H9 (cell line): ENCODE measurements at regions not wholly inside any gene's neighbourhood (a gene's known extent, or its start where the extent isn't known, plus 50 kb on each side); places are given as distances from the start of the nearest gene placed in this dataset.

Source experiments
- DNase-seq: peaks from one replicate; pipeline ENCODE4 v3.0.0-alpha.2; 2017
- H2AFZ ChIP-seq: one replicate; pipeline ENCODE4 v1.6.1; 2013; ENCODE audit warnings: mild to moderate bottlenecking, low read length, control low read depth, moderate library complexity
- H2AK5ac ChIP-seq: 2 replicates; pipeline ENCODE4 v1.6.1; 2013; ENCODE audit warnings: low read length, control low read depth, mixed read lengths; ENCODE audit not compliant: insufficient read length
- H2BK120ac ChIP-seq: one replicate; pipeline ENCODE4 v1.6.1; 2013; ENCODE audit warnings: low read depth, mild to moderate bottlenecking, low read length, control low read depth, inconsistent platforms; ENCODE audit not compliant: poor library complexity, severe bottlenecking
- H2BK12ac ChIP-seq: 2 replicates; pipeline ENCODE4 v1.6.1; 2013; ENCODE audit warnings: low read length, control low read depth, mixed read lengths, low read depth; ENCODE audit not compliant: insufficient read length
- H2BK15ac ChIP-seq: 2 replicates; pipeline ENCODE4 v1.6.1; 2013; ENCODE audit warnings: low read depth, low read length, control low read depth
- H2BK20ac ChIP-seq: one replicate; pipeline ENCODE4 v1.6.1; 2013; ENCODE audit warnings: low read depth, mild to moderate bottlenecking, low read length, control low read depth, inconsistent platforms; ENCODE audit not compliant: poor library complexity, severe bottlenecking
- H2BK5ac ChIP-seq: 2 replicates; pipeline ENCODE4 v1.6.1; 2013; ENCODE audit warnings: low read length, control low read depth, mixed read lengths; ENCODE audit not compliant: insufficient read length
- H3K14ac ChIP-seq: 2 replicates; pipeline ENCODE4 v1.6.1; 2013; ENCODE audit warnings: low read length, control low read depth; ENCODE audit not compliant: insufficient read depth
- H3K18ac ChIP-seq: 2 replicates; pipeline ENCODE4 v1.6.1; 2013; ENCODE audit warnings: low read depth, mild to moderate bottlenecking, mixed read lengths, low read length, control low read depth; ENCODE audit not compliant: insufficient read length
- H3K23ac ChIP-seq: 2 replicates; pipeline ENCODE4 v1.6.1; 2013; ENCODE audit warnings: low read length, control low read depth, mixed read lengths, low read depth; ENCODE audit not compliant: insufficient read length
- H3K23me2 ChIP-seq: 2 replicates; pipeline ENCODE4 v1.6.1; 2013; ENCODE audit warnings: low read depth, mild to moderate bottlenecking, mixed read lengths, low read length, control low read depth; ENCODE audit not compliant: insufficient read length, poor library complexity, severe bottlenecking
- H3K27ac ChIP-seq: 2 replicates; pipeline ENCODE4 v1.5.1; 2013; ENCODE audit warnings: low read length, control low read depth, mixed read lengths, low read depth; ENCODE audit not compliant: insufficient read length
- H3K27me3 ChIP-seq: 2 replicates; pipeline ENCODE4 v1.6.1; 2013; ENCODE audit warnings: low read length, control low read depth, inconsistent platforms; ENCODE audit not compliant: insufficient read depth
- H3K4ac ChIP-seq: 2 replicates; pipeline ENCODE4 v1.6.1; 2013; ENCODE audit warnings: low read depth, mild to moderate bottlenecking, control low read depth, inconsistent platforms, low read length, moderate library complexity
- H3K4me1 ChIP-seq: 2 replicates; pipeline ENCODE4 v1.6.1; 2013; ENCODE audit warnings: low read length, control low read depth, inconsistent platforms; ENCODE audit not compliant: insufficient read depth
- H3K4me2 ChIP-seq: 2 replicates; pipeline ENCODE4 v1.6.1; 2013; ENCODE audit warnings: low read length, control low read depth, mixed read lengths; ENCODE audit not compliant: insufficient read length, insufficient read depth
- H3K56ac ChIP-seq: 2 replicates; pipeline ENCODE4 v1.6.1; 2013; ENCODE audit warnings: low read depth, mild to moderate bottlenecking, mixed read lengths, low read length, control low read depth; ENCODE audit not compliant: insufficient read length
- H3K79me1 ChIP-seq: 2 replicates; pipeline ENCODE4 v1.6.1; 2013; ENCODE audit warnings: low read depth, mild to moderate bottlenecking, moderate library complexity, low read length, control low read depth, inconsistent platforms; ENCODE audit not compliant: insufficient read depth, poor library complexity, severe bottlenecking
- H3K79me2 ChIP-seq: 2 replicates; pipeline ENCODE4 v1.6.1; 2013; ENCODE audit warnings: low read length, control low read depth, inconsistent platforms; ENCODE audit not compliant: insufficient read depth
- H3K9ac ChIP-seq: 2 replicates; pipeline ENCODE4 v1.6.1; 2013; ENCODE audit warnings: low read length, control low read depth, mixed read lengths; ENCODE audit not compliant: insufficient read length; ENCODE audit errors: extremely low read depth
- H3K9me3 ChIP-seq: one replicate; pipeline ENCODE4 v1.6.1; 2013; ENCODE audit warnings: low read depth, low read length, inconsistent platforms; ENCODE audit not compliant: control insufficient read depth
- H3T11ph ChIP-seq: one replicate; pipeline ENCODE4 v1.6.1; 2013; ENCODE audit warnings: mild to moderate bottlenecking, low read length, control low read depth, inconsistent platforms
- H4K20me1 ChIP-seq: one replicate; pipeline ENCODE4 v1.6.1; 2013; ENCODE audit not compliant: control insufficient read depth, insufficient read length, insufficient read depth
- H4K5ac ChIP-seq: 2 replicates; pipeline ENCODE4 v1.6.1; 2013; ENCODE audit warnings: low read depth, mild to moderate bottlenecking, mixed read lengths, low read length, control low read depth; ENCODE audit not compliant: insufficient read length
- H4K8ac ChIP-seq: replicated peaks from 2 replicates; pipeline ENCODE4 v1.6.1; 2013; ENCODE audit warnings: low read length, control low read depth, mixed read lengths, low read depth; ENCODE audit not compliant: insufficient read length
- H4K91ac ChIP-seq: 2 replicates; pipeline ENCODE4 v1.6.1; 2013; ENCODE audit warnings: low read depth, mild to moderate bottlenecking, moderate library complexity, mixed read lengths, low read length, control low read depth; ENCODE audit not compliant: insufficient read length
- H3K27ac Mint-ChIP-seq, 3 experiments: 2 replicates in 2 of 3; 3 replicates in 1 of 3; pipeline ENCODE4 v1.8.0; 2020 to 2021; ENCODE audit warnings: mixed read lengths in 3 of 3, mild to moderate bottlenecking in 1 of 3, moderate library complexity in 1 of 3
- H3K27me3 Mint-ChIP-seq: 2 replicates; pipeline ENCODE4 v1.8.0; 2021; ENCODE audit warnings: low read depth, mild to moderate bottlenecking, moderate library complexity, mixed read lengths
- H3K36me3 Mint-ChIP-seq, 3 experiments: 2 replicates in 2 of 3; 3 replicates in 1 of 3; pipeline ENCODE4 v1.8.0; 2020 to 2021; ENCODE audit warnings: low read depth in 3 of 3, mixed read lengths in 3 of 3; ENCODE audit not compliant: insufficient read depth in 1 of 3
- H3K4me1 Mint-ChIP-seq, 2 experiments: 2 replicates each; pipeline ENCODE4 v1.8.0; 2020; ENCODE audit warnings: mixed read lengths in 2 of 2
- H3K4me3 Mint-ChIP-seq, 2 experiments: 2 replicates in 1 of 2; 3 replicates in 1 of 2; pipeline ENCODE4 v1.8.0; 2020 to 2021; ENCODE audit warnings: mild to moderate bottlenecking in 2 of 2, mixed read lengths in 2 of 2, moderate library complexity in 1 of 2
- H3K9me3 Mint-ChIP-seq, 2 experiments: 2 replicates in 1 of 2; 3 replicates in 1 of 2; pipeline ENCODE4 v1.8.0; 2020; ENCODE audit warnings: mild to moderate bottlenecking in 2 of 2, mixed read lengths in 2 of 2, moderate library complexity in 1 of 2
- WGBS: extraction: QIAGEN DNeasy Blood & Tissue Kit; methylation state at CpG from one replicate; pipeline ENCODE4 v1.1.7; 2013; ENCODE audit warnings: missing lambda C conversion rate, low lambda C conversion rate, mixed read lengths; ENCODE audit not compliant: insufficient read length; ENCODE audit errors: extremely low coverage; 5-methylcytosine and 5-hydroxymethylcytosine counted together
- TF ChIP-seq, protein P1 (sequence below): fragments of 200-600 bp; sonication (generic); conservative IDR thresholded peaks from 3 replicates; pipeline ENCODE4 v1.8.0; 2021; ENCODE audit warnings: antibody characterized with exemption, mild to moderate bottlenecking

DNA sequence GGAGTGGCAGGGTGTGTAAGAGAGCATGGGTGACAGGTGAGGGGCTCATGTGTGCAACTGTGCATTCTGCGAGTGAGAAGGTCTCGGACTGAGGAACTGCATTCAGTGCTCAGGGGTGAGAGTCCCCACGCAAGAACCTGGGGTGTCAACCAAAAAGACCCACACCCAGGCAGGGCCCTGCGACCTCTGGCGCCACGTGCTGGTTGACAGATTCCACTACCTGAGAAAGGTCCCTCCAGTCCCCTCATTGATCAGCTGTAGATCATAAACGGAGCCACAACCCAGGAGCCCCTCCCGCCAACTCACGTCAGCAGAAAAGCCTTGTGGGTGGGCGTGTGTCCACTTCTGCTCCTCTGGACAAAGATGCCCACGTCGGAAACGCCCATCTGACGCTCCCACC lies 98.7 kb downstream of the ASCL4 start:
- TF ChIP-seq, protein P1, sequence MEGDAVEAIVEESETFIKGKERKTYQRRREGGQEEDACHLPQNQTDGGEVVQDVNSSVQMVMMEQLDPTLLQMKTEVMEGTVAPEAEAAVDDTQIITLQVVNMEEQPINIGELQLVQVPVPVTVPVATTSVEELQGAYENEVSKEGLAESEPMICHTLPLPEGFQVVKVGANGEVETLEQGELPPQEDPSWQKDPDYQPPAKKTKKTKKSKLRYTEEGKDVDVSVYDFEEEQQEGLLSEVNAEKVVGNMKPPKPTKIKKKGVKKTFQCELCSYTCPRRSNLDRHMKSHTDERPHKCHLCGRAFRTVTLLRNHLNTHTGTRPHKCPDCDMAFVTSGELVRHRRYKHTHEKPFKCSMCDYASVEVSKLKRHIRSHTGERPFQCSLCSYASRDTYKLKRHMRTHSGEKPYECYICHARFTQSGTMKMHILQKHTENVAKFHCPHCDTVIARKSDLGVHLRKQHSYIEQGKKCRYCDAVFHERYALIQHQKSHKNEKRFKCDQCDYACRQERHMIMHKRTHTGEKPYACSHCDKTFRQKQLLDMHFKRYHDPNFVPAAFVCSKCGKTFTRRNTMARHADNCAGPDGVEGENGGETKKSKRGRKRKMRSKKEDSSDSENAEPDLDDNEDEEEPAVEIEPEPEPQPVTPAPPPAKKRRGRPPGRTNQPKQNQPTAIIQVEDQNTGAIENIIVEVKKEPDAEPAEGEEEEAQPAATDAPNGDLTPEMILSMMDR, result peak; percentile 43
- H2BK120ac ChIP-seq, result no peak overlapping the region
- H3K4me3 Mint-ChIP-seq, result no peak overlapping the region
- no peak overlapping the region for H2BK5ac ChIP-seq
- H2BK12ac ChIP-seq, result no peak overlapping the region
- no CpG with 5 or more reads among the region's 14 CpGs for WGBS
- no peak overlapping the region for H3K4ac ChIP-seq
- H3K14ac ChIP-seq, result no peak overlapping the region
- no peaks in the 10 kb centered on the region for H3K27me3 ChIP-seq
- H4K91ac ChIP-seq, result no peak overlapping the region
- no peak overlapping the region for H3T11ph ChIP-seq
- no peak overlapping the region for H3K27ac Mint-ChIP-seq
- H3K56ac ChIP-seq, result no peak overlapping the region
- H3K79me2 ChIP-seq, result no peaks in the 10 kb centered on the region
- DNase-seq, result peak; percentile 49
- no peak overlapping the region for H2BK20ac ChIP-seq
- no peak overlapping the region for H2AFZ ChIP-seq
- no peak overlapping the region for H2BK15ac ChIP-seq
- H4K5ac ChIP-seq, result no peak overlapping the region
- H3K79me1 ChIP-seq, result no peaks in the 10 kb centered on the region
- H4K20me1 ChIP-seq, result no peaks in the 10 kb centered on the region
- H3K23me2 ChIP-seq, result no peaks in the 10 kb centered on the region
- no peaks in the 10 kb centered on the region for H3K9me3 Mint-ChIP-seq
- no peak overlapping the region for H3K18ac ChIP-seq
- no peaks in the 10 kb centered on the region for H3K4me1 Mint-ChIP-seq
- H3K27me3 Mint-ChIP-seq, result peaks cover 44% of the 10 kb centered on the region
- no peak overlapping the region for H2AK5ac ChIP-seq
- no peak overlapping the region for H3K27ac ChIP-seq
- H3K9me3 ChIP-seq, result no peaks in the 10 kb centered on the region
- no peak overlapping the region for H3K4me2 ChIP-seq
- no peaks in the 10 kb centered on the region for H3K36me3 Mint-ChIP-seq
- H4K8ac ChIP-seq, result no peak overlapping the region
- H3K4me1 ChIP-seq, result no peaks in the 10 kb centered on the region
- H3K9ac ChIP-seq, result no peak overlapping the region
- no peak overlapping the region for H3K23ac ChIP-seq
